Hepatocyte (in vitro differentiated cells): ENCODE measurements at regions not wholly inside any gene's neighbourhood (a gene's known extent, or its start where the extent isn't known, plus 50 kb on each side); places are given as distances from the start of the nearest gene placed in this dataset.

Experiments
- EZH2 ChIP-seq: fragments of 200-600 bp; sonication (generic); IDR thresholded peaks from 2 replicates; pipeline ENCODE4 v1.6.1; 2016; ENCODE audit warnings: antibody characterized with exemption, mild to moderate bottlenecking, borderline replicate concordance
- EZH2phosphoT487 ChIP-seq: fragments of 200-600 bp; sonication (generic); IDR thresholded peaks from one replicate; pipeline ENCODE4 v1.6.1; 2018; ENCODE audit warnings: antibody characterized with exemption, mild to moderate bottlenecking, low read depth, moderate library complexity; ENCODE audit not compliant: unreplicated experiment, severe bottlenecking
- TF ChIP-seq, protein P1 (sequence below): fragments of 200-600 bp; sonication (generic); IDR thresholded peaks from 2 replicates; pipeline ENCODE4 v1.5.1; 2016; ENCODE audit warnings: antibody characterized with exemption, mild to moderate bottlenecking; ENCODE audit not compliant: poor library complexity

DNA sequence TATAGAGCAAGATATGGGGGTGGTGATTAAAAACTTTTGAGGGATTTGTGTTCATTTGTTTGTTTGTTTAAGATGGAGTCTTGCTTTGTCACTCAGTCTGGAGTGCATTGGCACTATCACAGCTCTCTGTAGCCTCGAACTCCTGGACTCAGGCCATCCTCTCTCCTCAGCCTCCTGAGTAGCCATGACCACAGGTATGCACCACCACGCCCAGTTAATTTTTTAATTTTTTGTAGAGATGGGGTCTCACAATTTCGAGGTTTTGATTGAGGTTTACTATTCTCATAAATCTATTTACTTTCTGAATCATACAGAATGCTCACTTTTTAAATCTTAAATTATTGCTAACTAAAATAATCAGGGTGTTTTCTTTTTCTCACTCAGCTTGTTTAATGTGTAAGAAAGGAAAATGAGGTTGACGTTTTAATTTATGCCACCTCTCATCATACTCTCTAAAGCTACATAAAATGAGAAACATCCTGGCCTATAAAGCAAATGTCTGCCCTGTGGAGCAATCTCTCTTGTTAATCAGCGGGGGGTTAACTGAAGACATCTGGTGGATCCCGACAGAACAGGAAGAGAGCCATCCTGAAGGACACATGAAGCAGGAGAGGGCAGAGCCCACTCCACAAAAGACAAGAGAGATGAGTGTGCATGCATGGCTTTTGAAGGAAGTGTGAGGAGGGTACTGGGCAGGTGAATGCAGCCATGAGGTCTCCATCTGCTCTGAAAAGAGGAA, 589.1 kb upstream of the SLC8A1 start:
- TF ChIP-seq, protein P1, sequence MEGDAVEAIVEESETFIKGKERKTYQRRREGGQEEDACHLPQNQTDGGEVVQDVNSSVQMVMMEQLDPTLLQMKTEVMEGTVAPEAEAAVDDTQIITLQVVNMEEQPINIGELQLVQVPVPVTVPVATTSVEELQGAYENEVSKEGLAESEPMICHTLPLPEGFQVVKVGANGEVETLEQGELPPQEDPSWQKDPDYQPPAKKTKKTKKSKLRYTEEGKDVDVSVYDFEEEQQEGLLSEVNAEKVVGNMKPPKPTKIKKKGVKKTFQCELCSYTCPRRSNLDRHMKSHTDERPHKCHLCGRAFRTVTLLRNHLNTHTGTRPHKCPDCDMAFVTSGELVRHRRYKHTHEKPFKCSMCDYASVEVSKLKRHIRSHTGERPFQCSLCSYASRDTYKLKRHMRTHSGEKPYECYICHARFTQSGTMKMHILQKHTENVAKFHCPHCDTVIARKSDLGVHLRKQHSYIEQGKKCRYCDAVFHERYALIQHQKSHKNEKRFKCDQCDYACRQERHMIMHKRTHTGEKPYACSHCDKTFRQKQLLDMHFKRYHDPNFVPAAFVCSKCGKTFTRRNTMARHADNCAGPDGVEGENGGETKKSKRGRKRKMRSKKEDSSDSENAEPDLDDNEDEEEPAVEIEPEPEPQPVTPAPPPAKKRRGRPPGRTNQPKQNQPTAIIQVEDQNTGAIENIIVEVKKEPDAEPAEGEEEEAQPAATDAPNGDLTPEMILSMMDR = no peak
- no peak for TF ChIP-seq EZH2
- no peak for TF ChIP-seq EZH2phosphoT487
